ENCODE measurements at regions not wholly inside any gene's neighbourhood (a gene's known extent, or its start where the extent isn't known, plus 50 kb on each side); places are given as distances from the start of the nearest gene placed in this dataset.
"Not testable (repeated sequence)": the region's sequence is repeated elsewhere in the genome, so short reads cannot be mapped to it uniquely, and the experiment has no call there.

- DNase-seq (ENCODE audit: extremely low spot score): no peak
- ChIA-PET CTCF (interaction anchor here (0.7 kb wide), 1 partner anchor 232 kb away, joined by 3 read pairs; no protein-coding TSS in a partner anchor), POLR2A (no interaction called here)
- TF ChIP-seq TARDBP (IDR thresholded peaks at IDR 0.05) (no peak), SUZ12 (IDR thresholded peaks at IDR 0.05) (no peak), PKNOX1 (IDR thresholded peaks at IDR 0.05) (no peak), NFRKB (IDR thresholded peaks at IDR 0.05) (no peak), FOXA1 (IDR thresholded peaks at IDR 0.05) (no peak), BHLHE40 (IDR thresholded peaks at IDR 0.05; ENCODE audit: borderline replicate concordance) (no peak), HDGF (IDR thresholded peaks at IDR 0.05; ENCODE audit: borderline replicate concordance) (no peak), CTBP1 (IDR thresholded peaks at IDR 0.05; ENCODE audit: borderline replicate concordance) (no peak), SP1 (IDR thresholded peaks at IDR 0.05) (no peak), FOXM1 (IDR thresholded peaks at IDR 0.05; ENCODE audit: borderline replicate concordance) (no peak)
These were observed 69.7 kb downstream of the FANCF start for GRCh38 chr11:22555881-22556280.

- POLR2A ChIA-PET: no interaction called here
- DNase-seq (ENCODE audit: extremely low spot score): no peak
- CTCF ChIA-PET: no interaction called here
- TF ChIP-seq ELF4 (IDR thresholded peaks at IDR 0.05) (no peak), TARDBP (IDR thresholded peaks at IDR 0.05) (no peak), SUZ12 (IDR thresholded peaks at IDR 0.05) (no peak), ZNF384 (IDR thresholded peaks at IDR 0.05) (no peak), BHLHE40 (IDR thresholded peaks at IDR 0.05; ENCODE audit: borderline replicate concordance) (no peak)
These were observed 71.4 kb downstream of the FANCF start for GRCh38 chr11:22554221-22554620.

- POLR2A ChIA-PET: no interaction called here
- no peak for TF ChIP-seq BHLHE40 (IDR thresholded peaks at IDR 0.05; ENCODE audit: borderline replicate concordance)
- no peak for TF ChIP-seq LEF1 (IDR thresholded peaks at IDR 0.05; ENCODE audit: borderline replicate concordance)
- no peak for TF ChIP-seq SUZ12 (IDR thresholded peaks at IDR 0.05)
- TF ChIP-seq TARDBP (IDR thresholded peaks at IDR 0.05): no peak
- no peak for TF ChIP-seq FOXK2 (IDR thresholded peaks at IDR 0.05)
- TF ChIP-seq L3MBTL2 (conservative IDR thresholded peaks at IDR 0.05): no peak
- no peak for TF ChIP-seq FOXA1 (IDR thresholded peaks at IDR 0.05)
- no peak for TF ChIP-seq ELF4 (IDR thresholded peaks at IDR 0.05)
- no peak for TF ChIP-seq HDGF (IDR thresholded peaks at IDR 0.05; ENCODE audit: borderline replicate concordance)
- no peak for TF ChIP-seq NFRKB (IDR thresholded peaks at IDR 0.05)
- no peak for TF ChIP-seq ZNF384 (IDR thresholded peaks at IDR 0.05)
- TF ChIP-seq CTBP1 (IDR thresholded peaks at IDR 0.05; ENCODE audit: borderline replicate concordance): no peak
- TF ChIP-seq FOXM1 (IDR thresholded peaks at IDR 0.05; ENCODE audit: borderline replicate concordance): no peak
- TF ChIP-seq ARNT (IDR thresholded peaks at IDR 0.05): no peak
- TF ChIP-seq SP1 (IDR thresholded peaks at IDR 0.05): no peak
- no peak for TF ChIP-seq PKNOX1 (IDR thresholded peaks at IDR 0.05)
- CTCF ChIA-PET: no interaction called here
- DNase-seq (ENCODE audit: extremely low spot score): no peak
These were observed 72.7 kb downstream of the FANCF start for GRCh38 chr11:22552885-22553284.

GRCh38 chr11:22546746-22547145 lies 78.9 kb downstream of the FANCF start:
- ChIA-PET CTCF (no interaction called here), POLR2A (no interaction called here)
- TF ChIP-seq ZNF384 (IDR thresholded peaks at IDR 0.05) (no peak), L3MBTL2 (conservative IDR thresholded peaks at IDR 0.05) (no peak), LEF1 (IDR thresholded peaks at IDR 0.05; ENCODE audit: borderline replicate concordance) (no peak), HDGF (IDR thresholded peaks at IDR 0.05; ENCODE audit: borderline replicate concordance) (no peak)
- DNase-seq (ENCODE audit: extremely low spot score): no peak

GRCh38 chr11:22543261-22543660 lies 82.4 kb downstream of the FANCF start:
- ChIA-PET CTCF (no interaction called here), POLR2A (no interaction called here)
- DNase-seq (ENCODE audit: extremely low spot score): no peak
- TF ChIP-seq FOXK2 (IDR thresholded peaks at IDR 0.05): no peak
- TF ChIP-seq CTBP1 (IDR thresholded peaks at IDR 0.05; ENCODE audit: borderline replicate concordance): no peak
- no peak for TF ChIP-seq HDGF (IDR thresholded peaks at IDR 0.05; ENCODE audit: borderline replicate concordance)
- TF ChIP-seq SP1 (IDR thresholded peaks at IDR 0.05): no peak
- TF ChIP-seq PKNOX1 (IDR thresholded peaks at IDR 0.05): no peak
- TF ChIP-seq NFRKB (IDR thresholded peaks at IDR 0.05): no peak
- no peak for TF ChIP-seq FOXA1 (IDR thresholded peaks at IDR 0.05)
- no peak for TF ChIP-seq ARNT (IDR thresholded peaks at IDR 0.05)
- TF ChIP-seq LEF1 (IDR thresholded peaks at IDR 0.05; ENCODE audit: borderline replicate concordance): no peak

- ChIA-PET CTCF (no interaction called here), POLR2A (no interaction called here)
- peak; percentile 6 for DNase-seq (ENCODE audit: extremely low spot score)
- TF ChIP-seq CTBP1 (IDR thresholded peaks at IDR 0.05; ENCODE audit: borderline replicate concordance) (no peak), BHLHE40 (IDR thresholded peaks at IDR 0.05; ENCODE audit: borderline replicate concordance) (no peak), SP1 (IDR thresholded peaks at IDR 0.05) (no peak), L3MBTL2 (conservative IDR thresholded peaks at IDR 0.05) (no peak), SUZ12 (IDR thresholded peaks at IDR 0.05) (no peak), LEF1 (IDR thresholded peaks at IDR 0.05; ENCODE audit: borderline replicate concordance) (no peak), FOXK2 (IDR thresholded peaks at IDR 0.05) (no peak), ARNT (IDR thresholded peaks at IDR 0.05) (no peak), HDGF (IDR thresholded peaks at IDR 0.05; ENCODE audit: borderline replicate concordance) (no peak), FOXA1 (IDR thresholded peaks at IDR 0.05) (no peak)
These were observed 85.8 kb downstream of the FANCF start for GRCh38 chr11:22539821-22540256.

GRCh38 chr11:22536071-22536470 lies 89.6 kb downstream of the FANCF start:
- no peak for DNase-seq (ENCODE audit: extremely low spot score)
- ChIA-PET POLR2A (no interaction called here), CTCF (interaction anchor here (0.5 kb wide), 1 partner anchor 29 kb away, joined by 3 read pairs; no protein-coding TSS in a partner anchor)
- TF ChIP-seq FOXA1 (IDR thresholded peaks at IDR 0.05) (no peak), SUZ12 (IDR thresholded peaks at IDR 0.05) (no peak), ELF4 (IDR thresholded peaks at IDR 0.05) (no peak), NFRKB (IDR thresholded peaks at IDR 0.05) (no peak), CTBP1 (IDR thresholded peaks at IDR 0.05; ENCODE audit: borderline replicate concordance) (no peak), L3MBTL2 (conservative IDR thresholded peaks at IDR 0.05) (no peak), FOXK2 (IDR thresholded peaks at IDR 0.05) (no peak), HDGF (IDR thresholded peaks at IDR 0.05; ENCODE audit: borderline replicate concordance) (no peak), FOXM1 (IDR thresholded peaks at IDR 0.05; ENCODE audit: borderline replicate concordance) (no peak), TARDBP (IDR thresholded peaks at IDR 0.05) (no peak), ZNF384 (IDR thresholded peaks at IDR 0.05) (no peak), ARNT (IDR thresholded peaks at IDR 0.05) (no peak), BHLHE40 (IDR thresholded peaks at IDR 0.05; ENCODE audit: borderline replicate concordance) (no peak), PKNOX1 (IDR thresholded peaks at IDR 0.05) (no peak)

GRCh38 chr11:22528612-22529429 lies 96.8 kb downstream of the FANCF start:
- CTCF ChIA-PET; DNase-seq (ENCODE audit: extremely low spot score); POLR2A ChIA-PET: not testable (repeated sequence)

Measured in HEK293T (cell line).